ENCODE measurements at regions not wholly inside any gene's neighbourhood (a gene's known extent, or its start where the extent isn't known, plus 50 kb on each side); places are given as distances from the start of the nearest gene placed in this dataset.

- H3K36me3 ChIP-seq (ENCODE audit: control insufficient read depth, insufficient read depth, low read length) = no peaks in the 10 kb centered on the region
- H3K27me3 ChIP-seq (ENCODE audit: control insufficient read depth, insufficient read depth, low read length) = no peaks in the 10 kb centered on the region
- H3K27ac ChIP-seq (ENCODE audit: low read length) = no peak overlapping the region
- H3K9me3 ChIP-seq (ENCODE audit: control insufficient read depth, low read depth, low read length) = no peaks in the 10 kb centered on the region
- DNase-seq = no peak
- no peak overlapping the region for H3K4me3 ChIP-seq (ENCODE audit: low read length)
- no peaks in the 10 kb centered on the region for H3K4me1 ChIP-seq (ENCODE audit: control insufficient read depth, insufficient read depth, low read length)
- 67% methylated on average over 1 of the region's 1 CpG for WGBS (ENCODE audit: insufficient coverage, low lambda C conversion rate)
Measured at GRCh38 chr3:22620498-22620897, 582.6 kb upstream of the UBE2E2 start.

GRCh38 chr3:22621205-22621809, 581.8 kb upstream of the UBE2E2 start:
- H3K27ac ChIP-seq (ENCODE audit: low read length) = no peak overlapping the region
- DNase-seq = no peak
- no peaks in the 10 kb centered on the region for H3K27me3 ChIP-seq (ENCODE audit: control insufficient read depth, insufficient read depth, low read length)
- no peaks in the 10 kb centered on the region for H3K9me3 ChIP-seq (ENCODE audit: control insufficient read depth, low read depth, low read length)
- H3K4me3 ChIP-seq (ENCODE audit: low read length) = no peak overlapping the region
- H3K4me1 ChIP-seq (ENCODE audit: control insufficient read depth, insufficient read depth, low read length) = no peaks in the 10 kb centered on the region
- 82% methylated on average over 3 of the region's 4 CpGs for WGBS (ENCODE audit: insufficient coverage, low lambda C conversion rate)
- H3K36me3 ChIP-seq (ENCODE audit: control insufficient read depth, insufficient read depth, low read length) = no peaks in the 10 kb centered on the region

DNA sequence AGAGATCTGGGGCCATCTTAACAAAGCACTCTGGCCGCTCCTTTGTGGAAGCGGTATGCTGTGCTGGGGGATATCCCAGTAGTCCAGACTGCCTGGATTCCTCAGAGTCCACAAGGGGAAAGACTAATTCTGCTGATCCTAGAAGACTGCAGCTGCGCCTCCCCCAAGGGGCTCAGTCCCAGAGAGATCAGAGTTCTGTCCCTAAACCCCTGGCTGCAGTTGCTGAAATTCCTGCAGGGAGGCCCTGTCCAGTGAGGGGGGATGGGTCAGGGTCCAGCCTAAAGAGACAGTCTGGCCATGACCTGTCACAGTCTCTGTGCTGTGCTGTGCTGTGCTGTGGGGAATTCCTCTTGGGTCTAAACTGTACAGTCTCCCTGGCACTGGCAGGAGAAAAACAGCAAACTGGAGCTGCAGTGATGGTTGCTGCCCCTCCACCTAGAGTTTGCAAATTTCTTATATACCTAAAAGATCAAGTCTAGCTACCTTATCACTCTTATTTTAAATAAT, 575.1 kb upstream of the UBE2E2 start:
- no peak overlapping the region for H3K27ac ChIP-seq (ENCODE audit: low read length)
- no peaks in the 10 kb centered on the region for H3K9me3 ChIP-seq (ENCODE audit: control insufficient read depth, low read depth, low read length)
- no peaks in the 10 kb centered on the region for H3K4me1 ChIP-seq (ENCODE audit: control insufficient read depth, insufficient read depth, low read length)
- no CpG with 5 or more reads among the region's 3 CpGs for WGBS (ENCODE audit: insufficient coverage, low lambda C conversion rate)
- DNase-seq = no peak
- H3K36me3 ChIP-seq (ENCODE audit: control insufficient read depth, insufficient read depth, low read length) = no peaks in the 10 kb centered on the region
- H3K4me3 ChIP-seq (ENCODE audit: low read length) = no peak overlapping the region
- H3K27me3 ChIP-seq (ENCODE audit: control insufficient read depth, insufficient read depth, low read length) = no peaks in the 10 kb centered on the region

- 50% methylated on average over 1 of the region's 3 CpGs for WGBS (ENCODE audit: insufficient coverage, low lambda C conversion rate)
- Histone ChIP-seq H3K27ac (ENCODE audit: low read length) (no peak overlapping the region), H3K4me1 (ENCODE audit: control insufficient read depth, insufficient read depth, low read length) (no peaks in the 10 kb centered on the region), H3K4me3 (ENCODE audit: low read length) (no peak overlapping the region), H3K27me3 (ENCODE audit: control insufficient read depth, insufficient read depth, low read length) (no peaks in the 10 kb centered on the region), H3K9me3 (ENCODE audit: control insufficient read depth, low read depth, low read length) (no peaks in the 10 kb centered on the region), H3K36me3 (ENCODE audit: control insufficient read depth, insufficient read depth, low read length) (no peaks in the 10 kb centered on the region)
- no peak for DNase-seq
Measured at GRCh38 chr3:22632536-22632935, 570.6 kb upstream of the UBE2E2 start.

GRCh38 chr3:22634433-22634832, 568.7 kb upstream of the UBE2E2 start:
- no peaks in the 10 kb centered on the region for H3K4me1 ChIP-seq (ENCODE audit: control insufficient read depth, insufficient read depth, low read length)
- 100% methylated on average over 1 of the region's 1 CpG for WGBS (ENCODE audit: insufficient coverage, low lambda C conversion rate)
- H3K36me3 ChIP-seq (ENCODE audit: control insufficient read depth, insufficient read depth, low read length) = no peaks in the 10 kb centered on the region
- no peaks in the 10 kb centered on the region for H3K27me3 ChIP-seq (ENCODE audit: control insufficient read depth, insufficient read depth, low read length)
- no peaks in the 10 kb centered on the region for H3K9me3 ChIP-seq (ENCODE audit: control insufficient read depth, low read depth, low read length)
- H3K4me3 ChIP-seq (ENCODE audit: low read length) = no peak overlapping the region
- H3K27ac ChIP-seq (ENCODE audit: low read length) = no peak overlapping the region
- DNase-seq = no peak

- Histone ChIP-seq H3K4me3 (ENCODE audit: low read length) (no peak overlapping the region), H3K4me1 (ENCODE audit: control insufficient read depth, insufficient read depth, low read length) (no peaks in the 10 kb centered on the region), H3K36me3 (ENCODE audit: control insufficient read depth, insufficient read depth, low read length) (no peaks in the 10 kb centered on the region), H3K9me3 (ENCODE audit: control insufficient read depth, low read depth, low read length) (no peaks in the 10 kb centered on the region), H3K27me3 (ENCODE audit: control insufficient read depth, insufficient read depth, low read length) (no peaks in the 10 kb centered on the region), H3K27ac (ENCODE audit: low read length) (no peak overlapping the region)
- no peak for DNase-seq
- WGBS (ENCODE audit: insufficient coverage, low lambda C conversion rate) = no CpG with 5 or more reads among the region's 1 CpG
Measured at GRCh38 chr3:22659651-22660475, 543.3 kb upstream of the UBE2E2 start.

GRCh38 chr3:22660606-22661005, 542.5 kb upstream of the UBE2E2 start:
- Histone ChIP-seq H3K27ac (ENCODE audit: low read length) (no peak overlapping the region), H3K4me3 (ENCODE audit: low read length) (no peak overlapping the region), H3K9me3 (ENCODE audit: control insufficient read depth, low read depth, low read length) (no peaks in the 10 kb centered on the region), H3K36me3 (ENCODE audit: control insufficient read depth, insufficient read depth, low read length) (no peaks in the 10 kb centered on the region), H3K27me3 (ENCODE audit: control insufficient read depth, insufficient read depth, low read length) (no peaks in the 10 kb centered on the region), H3K4me1 (ENCODE audit: control insufficient read depth, insufficient read depth, low read length) (no peaks in the 10 kb centered on the region)
- no CpG with 5 or more reads among the region's 1 CpG for WGBS (ENCODE audit: insufficient coverage, low lambda C conversion rate)
- DNase-seq = no peak

DNA sequence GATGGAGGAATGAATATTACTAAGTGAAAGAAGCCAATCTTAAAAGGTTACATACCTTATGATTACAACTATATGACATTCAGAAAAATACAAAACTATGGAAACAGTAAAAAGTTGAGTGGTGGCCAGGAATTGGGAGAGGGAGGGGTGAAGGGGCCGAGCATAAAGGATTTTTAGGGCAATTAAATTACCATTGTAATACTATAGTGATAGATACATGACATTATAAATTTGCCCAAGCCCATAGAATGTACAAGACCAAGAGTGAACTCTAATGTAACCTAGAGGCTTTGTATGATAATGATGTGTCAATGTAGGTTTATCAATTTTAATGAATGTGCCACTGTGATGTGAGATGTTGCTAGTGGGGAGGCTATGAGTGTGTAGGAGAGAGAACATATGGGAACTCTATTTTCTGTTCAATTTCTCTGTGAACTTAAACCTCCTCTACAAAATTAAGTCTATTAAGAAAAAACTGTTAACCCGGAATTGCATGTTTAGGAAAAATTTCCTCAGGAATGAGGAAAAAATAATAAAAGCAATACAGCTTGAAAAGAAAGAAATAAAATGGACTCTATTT, 541.9 kb upstream of the UBE2E2 start:
- 100% methylated on average over 1 of the region's 2 CpGs for WGBS (ENCODE audit: insufficient coverage, low lambda C conversion rate)
- no peak overlapping the region for H3K27ac ChIP-seq (ENCODE audit: low read length)
- DNase-seq = no peak

DNA sequence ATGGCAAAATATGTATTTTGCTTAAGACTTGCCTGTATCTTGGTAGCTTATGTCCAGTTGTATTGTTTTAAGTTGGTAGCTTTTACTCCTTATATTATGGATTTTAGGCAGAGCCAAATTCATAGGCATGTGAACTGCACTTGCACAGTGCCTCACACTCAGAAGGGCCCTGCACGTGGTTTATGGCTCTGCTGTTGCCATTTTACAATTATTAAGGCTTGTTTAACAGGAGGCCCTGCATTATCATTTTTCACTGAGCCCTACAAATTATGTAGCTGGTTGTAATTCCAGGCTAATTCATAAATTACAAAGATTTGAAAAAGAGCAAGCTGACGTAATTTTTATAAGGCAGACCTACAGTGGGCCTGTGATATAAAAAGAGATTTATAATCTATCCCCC, 537.6 kb upstream of the UBE2E2 start:
- Histone ChIP-seq H3K4me3 (ENCODE audit: low read length) (no peak overlapping the region), H3K36me3 (ENCODE audit: control insufficient read depth, insufficient read depth, low read length) (no peaks in the 10 kb centered on the region), H3K4me1 (ENCODE audit: control insufficient read depth, insufficient read depth, low read length) (no peaks in the 10 kb centered on the region), H3K9me3 (ENCODE audit: control insufficient read depth, low read depth, low read length) (no peaks in the 10 kb centered on the region), H3K27ac (ENCODE audit: low read length) (no peak overlapping the region), H3K27me3 (ENCODE audit: control insufficient read depth, insufficient read depth, low read length) (no peaks in the 10 kb centered on the region)
- no peak for DNase-seq
- WGBS (ENCODE audit: insufficient coverage, low lambda C conversion rate) = no CpG with 5 or more reads among the region's 2 CpGs

More for the DNA sequence above, 541.9 kb upstream of the UBE2E2 start:
- Histone ChIP-seq H3K4me3 (ENCODE audit: low read length) (no peak overlapping the region), H3K36me3 (ENCODE audit: control insufficient read depth, insufficient read depth, low read length) (no peaks in the 10 kb centered on the region), H3K9me3 (ENCODE audit: control insufficient read depth, low read depth, low read length) (no peaks in the 10 kb centered on the region), H3K4me1 (ENCODE audit: control insufficient read depth, insufficient read depth, low read length) (no peaks in the 10 kb centered on the region), H3K27me3 (ENCODE audit: control insufficient read depth, insufficient read depth, low read length) (no peaks in the 10 kb centered on the region)

DNA sequence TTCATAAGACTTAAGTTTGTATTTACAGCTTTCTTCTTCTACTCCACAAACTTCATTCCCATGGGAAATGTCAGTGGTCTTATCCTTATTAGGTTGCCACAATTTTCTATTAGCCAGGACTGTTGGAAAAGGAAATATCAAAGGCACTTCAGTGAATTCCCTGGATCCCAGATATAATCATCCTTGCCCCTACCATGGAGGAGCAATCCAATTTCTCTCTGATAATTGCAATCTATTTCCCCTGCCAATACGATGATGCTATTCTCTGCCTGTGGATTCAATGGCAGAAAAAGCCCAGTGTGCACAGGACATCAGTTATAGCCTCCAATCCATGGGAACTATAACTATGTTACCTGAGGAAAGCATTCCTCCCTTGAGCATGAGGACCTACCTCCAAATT, 536.4 kb upstream of the UBE2E2 start:
- no peaks in the 10 kb centered on the region for H3K4me1 ChIP-seq (ENCODE audit: control insufficient read depth, insufficient read depth, low read length)
- no CpG with 5 or more reads among the region's 1 CpG for WGBS (ENCODE audit: insufficient coverage, low lambda C conversion rate)

More for the DNA sequence above, 536.4 kb upstream of the UBE2E2 start:
- Histone ChIP-seq H3K27me3 (ENCODE audit: control insufficient read depth, insufficient read depth, low read length) (no peaks in the 10 kb centered on the region), H3K4me3 (ENCODE audit: low read length) (no peak overlapping the region), H3K27ac (ENCODE audit: low read length) (no peak overlapping the region), H3K9me3 (ENCODE audit: control insufficient read depth, low read depth, low read length) (no peaks in the 10 kb centered on the region), H3K36me3 (ENCODE audit: control insufficient read depth, insufficient read depth, low read length) (no peaks in the 10 kb centered on the region)
- no peak for DNase-seq

All from large intestine (tissue), 3 donors.